Hepatocyte (in vitro differentiated cells): ENCODE measurements at regions not wholly inside any gene's neighbourhood (a gene's known extent, or its start where the extent isn't known, plus 50 kb on each side); places are given as distances from the start of the nearest gene placed in this dataset.
"Not testable (repeated sequence)": the region's sequence is repeated elsewhere in the genome, so short reads cannot be mapped to it uniquely, and the experiment has no call there.

Source experiments
- DNase-seq: peaks from one replicate; pipeline ENCODE4 v3.0.0-alpha.2; 2016; ENCODE audit warnings: low spot score
- H2AFZ ChIP-seq: fragments of 200-600 bp; sonication (generic); 2 replicates; pipeline ENCODE4 v1.6.0; 2016; ENCODE audit warnings: antibody characterized with exemption, mild to moderate bottlenecking
- H3K27ac ChIP-seq: fragments of 200-600 bp; sonication (generic); 2 replicates; pipeline ENCODE4 v1.5.1; 2016; ENCODE audit warnings: mild to moderate bottlenecking
- H3K27me3 ChIP-seq: fragments of 200-600 bp; sonication (generic); 2 replicates; pipeline ENCODE4 v1.6.1; 2016
- H3K36me3 ChIP-seq: fragments of 200-600 bp; sonication (generic); replicated peaks from 2 replicates; pipeline ENCODE4 v1.5.1; 2016; ENCODE audit warnings: low read depth; ENCODE audit not compliant: insufficient read depth
- H3K4me1 ChIP-seq: fragments of 200-600 bp; sonication (generic); 2 replicates; pipeline ENCODE4 v1.5.1; 2016; ENCODE audit warnings: mild to moderate bottlenecking, moderate library complexity; ENCODE audit not compliant: insufficient read depth
- H3K4me2 ChIP-seq: fragments of 200-600 bp; sonication (generic); 2 replicates; pipeline ENCODE4 v1.6.0; 2016
- H3K4me3 ChIP-seq: fragments of 200-600 bp; sonication (generic); 2 replicates; pipeline ENCODE4 v1.5.1; 2016; ENCODE audit warnings: mild to moderate bottlenecking
- H3K79me2 ChIP-seq: fragments of 200-600 bp; sonication (generic); 2 replicates; pipeline ENCODE4 v1.6.0; 2017; ENCODE audit warnings: mild to moderate bottlenecking
- H3K9me2 ChIP-seq: fragments of 200-600 bp; sonication (generic); replicated peaks from 2 replicates; pipeline ENCODE4 v1.6.0; 2017; ENCODE audit warnings: mild to moderate bottlenecking; ENCODE audit not compliant: insufficient read depth
- H3K9me3 ChIP-seq: fragments of 200-600 bp; sonication (generic); 2 replicates; pipeline ENCODE4 v1.5.1; 2016; ENCODE audit warnings: low read depth, mild to moderate bottlenecking
- H4K20me1 ChIP-seq: fragments of 200-600 bp; sonication (generic); 2 replicates; pipeline ENCODE4 v1.6.0; 2016; ENCODE audit warnings: mild to moderate bottlenecking; ENCODE audit not compliant: insufficient read depth, poor library complexity, severe bottlenecking
- CTCF ChIP-seq: fragments of 200-600 bp; sonication (generic); IDR thresholded peaks from 2 replicates; pipeline ENCODE4 v1.5.1; 2016; ENCODE audit warnings: antibody characterized with exemption, mild to moderate bottlenecking; ENCODE audit not compliant: poor library complexity
- EZH2 ChIP-seq: fragments of 200-600 bp; sonication (generic); IDR thresholded peaks from 2 replicates; pipeline ENCODE4 v1.6.1; 2016; ENCODE audit warnings: antibody characterized with exemption, mild to moderate bottlenecking, borderline replicate concordance
- EZH2phosphoT487 ChIP-seq: fragments of 200-600 bp; sonication (generic); IDR thresholded peaks from one replicate; pipeline ENCODE4 v1.6.1; 2018; ENCODE audit warnings: antibody characterized with exemption, mild to moderate bottlenecking, low read depth, moderate library complexity; ENCODE audit not compliant: unreplicated experiment, severe bottlenecking
- WGBS: methylation state at CpG from one replicate; pipeline ENCODE4 v1.1.6; 2016; ENCODE audit warnings: low lambda C conversion rate; ENCODE audit errors: missing lambda C conversion rate; 5-methylcytosine and 5-hydroxymethylcytosine counted together

- Histone ChIP-seq H3K9me2 (no peaks in the 10 kb centered on the region), H3K27ac (no peak overlapping the region), H3K9me3 (peaks cover 6% of the 10 kb centered on the region), H3K27me3 (no peaks in the 10 kb centered on the region), H4K20me1 (no peaks in the 10 kb centered on the region), H3K36me3 (no peaks in the 10 kb centered on the region), H3K4me3 (no peak overlapping the region), H2AFZ (no peak overlapping the region), H3K79me2 (no peaks in the 10 kb centered on the region), H3K4me1 (no peaks in the 10 kb centered on the region), H3K4me2 (no peak overlapping the region)
- TF ChIP-seq EZH2phosphoT487 (no peak), CTCF (no peak), EZH2 (no peak)
- WGBS = 58% methylated on average over 3 of the region's 3 CpGs
- DNase-seq = no peak
Measured at GRCh38 chr14:106069804-106070625, 543.6 kb downstream of the TMEM121 start.

DNA sequence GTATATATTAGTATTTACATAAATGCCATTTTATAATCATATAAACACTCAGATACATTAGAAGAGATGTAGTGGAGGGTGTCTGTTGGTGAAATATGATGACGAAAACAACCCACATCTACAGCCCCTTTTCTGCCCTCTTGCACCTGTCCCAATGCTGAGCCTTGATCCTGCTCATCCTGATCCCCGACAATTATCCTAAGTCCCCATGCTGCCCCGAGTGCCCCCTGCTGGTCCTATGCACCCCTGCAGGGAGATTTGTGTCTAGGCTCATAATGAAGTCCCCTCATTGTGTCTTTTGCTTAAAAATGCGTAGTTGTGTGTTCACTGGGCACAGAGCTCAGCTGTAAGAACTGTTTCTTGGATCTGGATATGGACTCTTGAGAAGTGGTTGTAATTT lies 554.5 kb downstream of the TMEM121 start:
- Histone ChIP-seq H2AFZ (no peak overlapping the region), H3K4me2 (no peak overlapping the region), H3K9me3 (no peaks in the 10 kb centered on the region), H4K20me1 (no peaks in the 10 kb centered on the region), H3K36me3 (no peaks in the 10 kb centered on the region), H3K27ac (no peak overlapping the region), H3K27me3 (no peaks in the 10 kb centered on the region), H3K4me1 (no peaks in the 10 kb centered on the region), H3K79me2 (no peaks in the 10 kb centered on the region), H3K9me2 (no peaks in the 10 kb centered on the region), H3K4me3 (no peak overlapping the region)
- TF ChIP-seq EZH2phosphoT487 (no peak), EZH2 (no peak), CTCF (no peak)
- WGBS = 41% methylated on average over 4 of the region's 4 CpGs
- no peak for DNase-seq

DNA sequence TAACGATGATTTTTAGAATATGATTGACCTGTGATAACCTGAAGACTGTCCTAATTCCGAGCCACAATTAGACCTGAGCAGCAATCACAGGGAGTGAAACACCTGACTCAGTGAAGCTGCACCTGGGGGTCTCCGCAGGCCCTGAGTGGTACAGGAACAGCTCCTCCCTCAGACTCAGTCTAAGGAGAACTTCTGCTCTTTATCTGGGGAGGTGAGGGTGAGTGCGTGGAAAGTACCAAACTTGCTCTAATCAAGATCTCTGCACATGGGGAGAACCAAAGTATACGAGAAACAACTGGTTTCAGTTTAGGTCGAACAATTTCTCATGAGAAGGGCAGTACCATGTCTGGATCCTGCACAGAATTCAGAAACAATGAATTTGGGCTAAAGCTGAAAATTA lies 555.3 kb downstream of the TMEM121 start:
- 66% methylated on average over 4 of the region's 6 CpGs for WGBS
- H3K79me2 ChIP-seq, H3K27me3 ChIP-seq, H3K4me2 ChIP-seq, H4K20me1 ChIP-seq, H3K27ac ChIP-seq, DNase-seq, H3K9me3 ChIP-seq, H3K9me2 ChIP-seq, H3K36me3 ChIP-seq, H3K4me3 ChIP-seq, H2AFZ ChIP-seq, H3K4me1 ChIP-seq: not testable (repeated sequence)

GRCh38 chr14:106083082-106083481 lies 556.7 kb downstream of the TMEM121 start:
- Histone ChIP-seq H3K9me3 (no peaks in the 10 kb centered on the region), H3K9me2 (no peaks in the 10 kb centered on the region), H3K4me1 (no peaks in the 10 kb centered on the region), H2AFZ (no peak overlapping the region), H3K4me3 (no peak overlapping the region), H4K20me1 (no peaks in the 10 kb centered on the region), H3K27ac (no peak overlapping the region), H3K79me2 (no peaks in the 10 kb centered on the region), H3K36me3 (no peaks in the 10 kb centered on the region), H3K4me2 (no peak overlapping the region), H3K27me3 (no peaks in the 10 kb centered on the region)
- TF ChIP-seq EZH2phosphoT487 (no peak), CTCF (no peak), EZH2 (no peak)
- 60% methylated on average over 2 of the region's 2 CpGs for WGBS
- no peak for DNase-seq
